GM12874 (cell line): ENCODE measurements at regions not wholly inside any gene's neighbourhood (a gene's known extent, or its start where the extent isn't known, plus 50 kb on each side); places are given as distances from the start of the nearest gene placed in this dataset.

ENCODE experiments used
- TF ChIP-seq, protein P1 (sequence below): IDR thresholded peaks from 2 replicates; pipeline ENCODE4 v1.5.1; 2011; ENCODE audit warnings: low read depth, mild to moderate bottlenecking, control low read depth, low read length, moderate library complexity; ENCODE audit not compliant: insufficient read depth

DNA sequence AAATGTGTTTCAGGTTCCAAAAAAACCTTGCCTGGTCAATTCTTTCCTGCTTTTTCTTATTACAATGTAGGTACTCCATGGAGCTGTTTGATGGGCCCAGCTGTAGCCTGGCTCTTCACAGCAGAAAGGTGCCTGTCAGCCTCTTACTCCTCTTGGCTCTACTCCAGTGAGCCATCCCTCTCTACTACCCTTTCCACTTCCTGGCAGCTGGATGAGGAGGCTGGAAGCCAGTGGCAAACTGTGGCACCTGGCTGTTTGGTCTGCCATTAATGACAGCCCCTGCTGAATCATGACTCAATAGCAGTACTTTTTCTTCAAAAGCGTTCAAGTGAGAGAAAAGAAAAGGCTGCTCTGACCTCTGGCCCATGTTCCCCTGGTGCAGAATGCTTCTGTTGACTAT lies 618.1 kb downstream of the PYDC2 start:
- TF ChIP-seq, protein P1, sequence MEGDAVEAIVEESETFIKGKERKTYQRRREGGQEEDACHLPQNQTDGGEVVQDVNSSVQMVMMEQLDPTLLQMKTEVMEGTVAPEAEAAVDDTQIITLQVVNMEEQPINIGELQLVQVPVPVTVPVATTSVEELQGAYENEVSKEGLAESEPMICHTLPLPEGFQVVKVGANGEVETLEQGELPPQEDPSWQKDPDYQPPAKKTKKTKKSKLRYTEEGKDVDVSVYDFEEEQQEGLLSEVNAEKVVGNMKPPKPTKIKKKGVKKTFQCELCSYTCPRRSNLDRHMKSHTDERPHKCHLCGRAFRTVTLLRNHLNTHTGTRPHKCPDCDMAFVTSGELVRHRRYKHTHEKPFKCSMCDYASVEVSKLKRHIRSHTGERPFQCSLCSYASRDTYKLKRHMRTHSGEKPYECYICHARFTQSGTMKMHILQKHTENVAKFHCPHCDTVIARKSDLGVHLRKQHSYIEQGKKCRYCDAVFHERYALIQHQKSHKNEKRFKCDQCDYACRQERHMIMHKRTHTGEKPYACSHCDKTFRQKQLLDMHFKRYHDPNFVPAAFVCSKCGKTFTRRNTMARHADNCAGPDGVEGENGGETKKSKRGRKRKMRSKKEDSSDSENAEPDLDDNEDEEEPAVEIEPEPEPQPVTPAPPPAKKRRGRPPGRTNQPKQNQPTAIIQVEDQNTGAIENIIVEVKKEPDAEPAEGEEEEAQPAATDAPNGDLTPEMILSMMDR: no peak

DNA sequence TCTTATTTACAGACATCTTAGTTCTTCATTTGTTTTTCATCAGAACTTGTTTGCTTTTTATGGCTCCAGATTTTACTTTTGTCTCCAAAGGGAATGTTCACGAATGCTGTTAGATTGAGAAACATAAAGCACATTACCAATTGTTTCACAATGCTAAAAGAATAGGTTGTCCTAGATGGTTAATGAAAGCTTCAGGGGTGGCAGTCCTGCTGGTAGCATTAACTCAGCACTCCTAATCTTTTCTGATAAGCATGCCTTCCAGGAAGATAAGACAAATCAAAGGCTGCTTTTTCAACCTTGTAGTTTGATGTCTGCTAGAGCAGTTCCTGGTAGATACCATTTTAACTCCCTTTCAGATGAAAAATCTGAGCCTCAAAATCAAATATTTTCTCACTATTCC lies 619.4 kb downstream of the PYDC2 start:
- TF ChIP-seq, protein P1: no peak

DNA sequence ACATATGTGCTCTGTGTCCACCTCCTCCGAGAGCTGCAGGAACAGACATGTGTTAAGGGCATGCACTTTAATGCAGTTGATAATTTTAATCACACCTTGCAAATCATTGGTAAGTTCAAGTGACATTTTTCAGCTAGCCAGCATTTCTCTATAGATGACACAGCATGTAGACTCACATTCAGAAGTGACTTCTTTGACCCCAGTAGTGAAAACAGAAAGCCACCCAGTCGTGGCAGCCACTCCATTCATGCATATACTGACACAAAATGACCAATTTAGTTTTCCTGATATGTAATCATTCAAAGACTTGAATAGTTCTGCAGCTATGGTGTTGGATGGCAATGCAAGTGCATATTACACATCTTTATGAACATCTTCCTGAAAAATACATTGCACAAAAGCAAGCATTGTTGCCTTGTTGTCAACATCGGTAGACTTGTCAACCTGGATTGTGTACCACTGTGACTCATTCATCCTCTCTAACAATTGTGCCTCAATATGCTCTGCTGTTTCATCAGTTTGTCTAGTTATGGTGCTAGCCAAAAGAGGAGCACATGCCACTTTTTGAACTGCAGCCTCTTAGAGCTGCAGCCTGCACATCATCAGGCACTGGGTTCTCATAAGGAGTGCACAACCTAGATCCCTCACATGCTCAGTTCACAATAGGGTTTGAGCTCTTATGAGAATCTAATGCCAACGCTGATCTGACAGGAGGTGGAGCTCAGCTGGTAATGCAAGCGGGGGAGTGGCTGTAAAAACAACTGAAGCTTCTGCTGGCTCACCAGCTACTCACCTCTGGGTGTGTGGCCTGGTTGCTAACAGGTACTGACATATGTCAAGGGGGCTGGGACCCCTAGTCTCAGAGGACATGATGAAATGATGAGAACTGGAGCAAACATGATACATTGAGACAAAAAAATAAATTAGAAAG lies 622.0 kb downstream of the PYDC2 start:
- TF ChIP-seq, protein P1: no peak
